Stimulated activated CD4-positive, alpha-beta T cell treated with anti-CD3 and anti-CD28 coated beads, Interleukin-15, amount 100 ng/mL, for 24 hours (primary cell): ENCODE measurements at regions not wholly inside any gene's neighbourhood (a gene's known extent, or its start where the extent isn't known, plus 50 kb on each side); places are given as distances from the start of the nearest gene placed in this dataset.
"Not testable (repeated sequence)": the region's sequence is repeated elsewhere in the genome, so short reads cannot be mapped to it uniquely, and the experiment has no call there.

Experiments
- DNase-seq: peaks from one replicate; pipeline ENCODE4 v3.0.0-alpha.2; 2020

- no peak for DNase-seq
Observed at GRCh38 chr5:33072726-33073125, 361.6 kb downstream of the NPR3 start.

GRCh38 chr5:33073881-33074327 is 362.8 kb downstream of the NPR3 start:
- no peak for DNase-seq

- DNase-seq: no peak
Observed at GRCh38 chr5:33074548-33074947, 363.4 kb downstream of the NPR3 start.

DNA sequence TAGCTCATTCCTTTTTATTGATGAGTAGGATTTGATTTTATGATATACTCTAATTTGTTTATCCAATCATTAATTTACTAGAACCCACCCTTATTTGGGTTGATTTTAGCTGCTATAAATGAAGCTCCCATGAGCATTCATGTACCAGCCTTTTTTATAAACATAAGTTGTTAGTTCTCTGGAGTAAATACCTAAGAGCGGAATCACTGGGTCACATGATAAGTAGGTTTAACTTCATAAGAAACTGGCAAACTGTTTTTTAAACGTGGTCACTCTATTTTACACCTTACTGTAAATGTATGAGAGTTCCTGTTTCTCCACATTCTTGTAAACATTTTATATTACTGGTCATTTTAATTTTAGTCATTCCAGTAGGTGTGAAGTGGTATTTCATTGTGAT is 364.6 kb downstream of the NPR3 start:
- no peak for DNase-seq

DNA sequence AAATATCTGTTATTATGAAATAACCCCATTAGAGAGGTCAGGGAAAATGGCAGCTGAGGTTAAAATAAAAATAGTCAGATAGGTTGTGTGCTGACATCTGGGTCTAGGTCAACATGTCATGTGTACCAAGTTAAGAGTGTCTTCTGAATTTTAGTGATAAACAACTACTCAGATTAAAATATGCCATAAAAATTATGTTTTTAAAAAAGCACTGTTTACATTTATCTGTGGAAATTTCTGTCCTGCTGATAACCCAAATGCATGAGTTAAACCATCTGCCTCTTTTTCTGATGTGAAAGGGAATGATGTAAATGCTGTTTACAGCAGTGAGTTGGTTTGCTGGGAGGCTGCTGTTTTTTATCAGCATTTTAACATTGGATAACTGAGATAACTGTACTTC is 361.2 kb upstream of the TARS1 start:
- DNase-seq: no peak

- DNase-seq: no peak
Observed at GRCh38 chr5:33080287-33080686, 360.5 kb upstream of the TARS1 start.

- DNase-seq: no peak
Observed at GRCh38 chr5:33088176-33088575, 352.6 kb upstream of the TARS1 start.

GRCh38 chr5:33091571-33092363 is 349.0 kb upstream of the TARS1 start:
- no peak for DNase-seq

GRCh38 chr5:33092719-33093118 is 348.0 kb upstream of the TARS1 start:
- DNase-seq: no peak

DNA sequence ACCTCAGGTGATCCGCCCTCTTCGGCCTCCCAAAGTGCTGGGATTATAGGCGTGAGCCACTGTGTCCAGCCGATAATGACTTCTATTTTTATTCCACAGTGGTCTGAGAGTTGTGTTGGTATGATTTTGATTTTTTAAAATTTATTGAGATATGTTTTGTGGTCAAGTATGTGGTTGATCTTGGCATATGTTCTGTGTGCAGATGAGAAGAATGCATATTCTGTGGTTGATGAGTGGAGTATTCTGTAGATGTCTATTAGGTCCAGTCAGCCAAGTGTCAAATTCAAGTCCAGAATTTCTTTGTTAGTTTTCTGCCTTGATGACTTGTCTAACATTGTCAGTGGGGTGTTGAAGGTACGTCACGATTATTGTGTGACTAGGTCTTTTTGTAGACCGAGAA is 338.2 kb upstream of the TARS1 start:
- no peak for DNase-seq

- no peak for DNase-seq
Observed at GRCh38 chr5:33105521-33105941, 335.2 kb upstream of the TARS1 start.

DNA sequence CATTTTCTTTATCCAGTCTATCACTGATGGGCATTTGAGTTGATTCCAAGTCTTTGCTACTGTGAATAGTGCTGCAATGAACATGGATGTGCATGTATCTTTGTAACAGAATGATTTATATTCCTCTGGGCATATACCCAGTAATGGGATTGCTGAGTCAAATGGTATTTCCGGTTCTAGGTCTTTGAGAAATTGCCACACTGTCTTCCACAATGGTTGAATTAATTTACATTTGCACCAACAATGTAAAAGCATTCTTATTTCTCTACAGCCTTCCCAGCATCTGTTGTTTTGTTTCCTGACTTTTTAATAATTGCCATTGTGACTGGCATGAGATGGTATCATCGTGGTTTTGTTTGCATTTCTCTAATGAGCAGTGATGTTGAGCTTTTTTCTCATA is 330.3 kb upstream of the TARS1 start:
- DNase-seq: not testable (repeated sequence)

DNA sequence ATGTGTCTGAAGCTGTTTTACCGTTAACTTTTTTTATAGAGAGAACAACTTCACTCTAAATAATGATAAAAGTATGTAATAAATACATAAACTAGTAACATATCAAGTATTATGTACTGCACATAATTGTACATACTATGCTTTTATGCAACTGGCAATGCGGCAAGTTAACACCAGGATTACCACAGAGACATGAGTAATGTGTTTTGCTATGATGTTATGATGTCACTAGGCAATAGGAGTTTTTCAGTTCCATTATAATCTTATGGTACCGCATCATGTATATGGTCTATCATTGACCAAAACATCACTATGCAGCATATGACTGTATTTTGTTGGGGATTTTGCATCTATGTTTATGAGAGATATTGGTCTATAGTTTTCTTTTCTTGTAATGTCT is 326.4 kb upstream of the TARS1 start:
- no peak for DNase-seq

DNA sequence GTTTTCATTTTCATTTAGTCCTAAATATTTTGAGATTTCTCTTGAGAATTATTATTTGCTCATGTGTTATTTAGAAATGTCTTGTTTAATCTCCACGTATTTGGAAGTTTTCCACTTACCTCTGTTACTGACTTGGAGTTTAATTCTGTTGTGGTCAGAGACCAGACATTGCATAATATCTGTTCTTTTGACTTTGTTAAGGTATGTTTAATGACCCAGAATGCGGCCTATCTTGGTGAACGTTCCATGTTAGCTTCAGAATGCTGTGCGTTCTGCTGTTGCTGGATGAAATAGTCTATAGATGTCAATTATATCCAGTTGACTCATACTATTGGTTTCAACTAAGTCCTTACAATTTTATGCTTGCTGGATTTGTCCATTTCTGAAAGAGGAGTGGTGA is 325.3 kb upstream of the TARS1 start:
- no peak for DNase-seq

- DNase-seq: no peak
Observed at GRCh38 chr5:33118761-33119415, 321.9 kb upstream of the TARS1 start.

GRCh38 chr5:33120671-33121070 is 320.1 kb upstream of the TARS1 start:
- no peak for DNase-seq

DNA sequence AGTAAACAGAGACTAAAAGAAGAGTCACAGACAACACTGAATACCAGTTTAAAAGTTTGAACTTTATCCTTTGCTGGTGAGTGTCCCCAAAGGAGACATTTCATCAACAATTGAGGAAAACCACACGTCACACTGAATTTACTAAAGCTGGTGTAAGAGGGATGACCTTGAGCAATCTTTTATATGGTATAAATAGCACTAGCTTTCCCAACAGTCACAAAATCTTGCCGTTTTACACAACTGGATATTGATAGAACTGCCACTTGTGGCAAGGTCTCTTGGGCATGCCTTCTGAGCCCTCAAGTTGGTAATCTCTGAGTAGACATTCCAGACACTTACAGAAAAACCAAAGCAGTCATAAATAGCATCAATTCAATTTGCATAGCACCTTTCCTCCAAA is 311.5 kb upstream of the TARS1 start:
- DNase-seq: no peak

GRCh38 chr5:33136785-33137184 is 304.0 kb upstream of the TARS1 start:
- no peak for DNase-seq

- DNase-seq: not testable (repeated sequence)
Observed at GRCh38 chr5:33138145-33138544, 302.6 kb upstream of the TARS1 start.

GRCh38 chr5:33143405-33144123 is 297.2 kb upstream of the TARS1 start:
- DNase-seq: no peak

DNA sequence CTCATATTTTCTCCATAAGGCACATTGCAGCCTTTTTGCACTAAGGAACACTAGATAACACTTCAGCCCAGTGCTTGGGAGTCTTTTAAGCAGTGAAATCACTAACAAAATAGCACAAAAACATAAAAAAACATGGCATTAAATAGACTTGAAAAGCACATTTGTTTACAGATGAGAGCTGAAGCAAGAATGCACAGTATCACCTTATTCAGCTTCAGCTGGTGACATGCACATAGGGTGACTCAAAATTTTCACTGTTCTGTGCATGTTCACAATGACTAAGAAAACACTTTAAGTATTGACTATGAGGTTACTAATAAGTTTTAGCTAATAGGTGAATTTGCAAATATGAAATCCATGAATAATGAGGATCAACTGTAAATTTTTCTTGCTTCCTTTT is 293.9 kb upstream of the TARS1 start:
- no peak for DNase-seq

GRCh38 chr5:33148076-33148513 is 292.7 kb upstream of the TARS1 start:
- DNase-seq: no peak

- no peak for DNase-seq
Observed at GRCh38 chr5:33153372-33153771, 287.4 kb upstream of the TARS1 start.

DNA sequence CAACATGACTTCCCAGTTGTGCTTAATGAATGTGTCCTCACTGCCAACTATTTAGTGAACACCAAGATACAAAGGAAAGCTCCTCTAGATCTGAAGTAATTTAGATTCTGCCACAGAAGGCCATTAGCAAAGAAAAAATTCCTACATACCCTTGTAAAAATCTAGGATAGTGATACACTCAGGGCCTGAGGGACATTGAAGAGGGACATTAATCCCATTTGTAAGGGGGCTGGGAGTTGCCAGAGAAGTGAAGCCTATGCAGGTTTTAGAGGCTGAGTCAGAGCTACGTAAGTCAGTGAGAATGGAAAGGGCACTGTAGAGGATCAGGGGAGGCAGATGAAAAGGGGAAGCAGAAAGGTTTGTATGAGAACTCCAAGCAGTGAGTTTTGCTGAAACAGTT is 286.9 kb upstream of the TARS1 start:
- DNase-seq: no peak
